Caki2 (cell line): ENCODE measurements at regions not wholly inside any gene's neighbourhood (a gene's known extent, or its start where the extent isn't known, plus 50 kb on each side); places are given as distances from the start of the nearest gene placed in this dataset.
"Not testable (repeated sequence)": the region's sequence is repeated elsewhere in the genome, so short reads cannot be mapped to it uniquely, and the experiment has no call there.

ENCODE experiments used
- DNase-seq: peaks from one replicate; pipeline ENCODE4 v3.0.0-alpha.2; 2015; ENCODE audit warnings: low read depth
- in situ Hi-C: cut with HindIII; loops from 2 replicates; pipeline ENCODE4 v1.10.0; 2016; ENCODE audit warnings: low sequenced_read_pairs, low pct_unique_long_range_greater_than_20kb, mixed read lengths

DNA sequence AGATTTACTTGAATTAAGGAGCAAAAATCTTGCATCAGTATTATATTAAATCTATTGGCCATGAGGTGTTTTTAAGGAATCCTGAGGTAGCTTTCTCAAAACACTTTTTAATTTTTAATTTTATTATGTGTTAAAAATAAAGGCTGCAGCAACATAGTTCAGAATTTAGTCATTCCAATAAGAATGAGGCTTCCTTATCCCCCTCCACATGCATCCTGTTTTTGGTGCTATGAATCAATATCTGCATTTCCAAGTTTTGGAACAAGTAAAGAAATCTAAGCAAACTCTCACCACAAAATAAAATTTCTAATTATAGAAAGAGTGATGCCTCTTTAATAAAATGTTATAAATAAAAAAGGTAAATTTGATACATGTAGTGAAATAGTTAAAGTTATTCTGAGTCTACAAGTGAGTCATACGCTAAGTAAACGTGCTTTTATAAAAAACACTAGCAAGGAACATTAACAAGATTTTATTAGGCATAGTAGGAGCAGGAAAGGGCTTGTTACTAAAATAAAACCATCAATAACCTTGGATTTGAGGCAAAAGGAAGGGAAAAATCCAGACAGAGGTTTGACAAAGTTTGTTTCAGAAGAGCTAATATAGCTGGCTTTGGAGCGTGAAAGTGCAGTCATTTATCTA lies 1218.0 kb downstream of the NSUN3 start:
- DNase-seq = peak; percentile 28
- in situ Hi-C loops = no loop called here

DNA sequence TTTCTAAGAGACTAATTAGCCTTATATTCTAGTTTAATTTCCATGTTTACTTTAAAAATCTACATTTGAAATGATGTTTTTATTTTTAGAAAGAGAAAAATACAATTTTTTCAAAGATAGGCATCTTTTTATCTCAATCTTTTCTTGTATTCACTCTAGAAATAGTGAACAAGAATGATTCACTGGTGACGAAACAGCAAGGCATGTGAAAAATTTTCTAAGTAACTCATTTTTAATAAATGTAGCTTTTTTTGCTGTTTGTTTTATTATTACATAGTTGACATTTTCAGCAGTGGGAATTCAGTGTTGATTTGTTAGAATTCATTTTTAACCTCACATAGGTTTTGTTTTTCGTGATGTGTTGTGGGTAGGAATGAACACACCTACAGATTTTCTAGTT lies 1226.4 kb downstream of the NSUN3 start:
- in situ Hi-C loops = no loop called here
- no peak for DNase-seq

DNA sequence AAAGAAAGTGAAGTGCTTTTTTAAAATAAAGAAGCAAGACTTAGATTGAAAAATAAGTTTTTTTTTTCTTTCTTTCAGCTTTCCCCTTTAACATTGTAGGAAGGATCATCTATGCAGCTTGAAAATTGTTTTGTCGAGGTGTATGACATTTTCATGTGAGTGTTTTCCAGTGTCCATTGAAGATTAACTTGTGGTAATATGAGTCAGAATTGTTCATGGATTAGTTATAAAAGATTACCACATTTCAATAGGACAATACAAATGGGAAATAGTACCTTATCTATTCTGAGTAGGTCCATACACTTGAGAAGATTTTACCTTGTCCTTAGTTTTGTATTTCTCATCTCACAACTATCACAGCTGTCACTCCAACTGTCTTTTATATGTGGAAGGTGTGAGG lies 1234.7 kb downstream of the NSUN3 start:
- in situ Hi-C loops = no loop called here
- DNase-seq = peak; percentile 47

DNA sequence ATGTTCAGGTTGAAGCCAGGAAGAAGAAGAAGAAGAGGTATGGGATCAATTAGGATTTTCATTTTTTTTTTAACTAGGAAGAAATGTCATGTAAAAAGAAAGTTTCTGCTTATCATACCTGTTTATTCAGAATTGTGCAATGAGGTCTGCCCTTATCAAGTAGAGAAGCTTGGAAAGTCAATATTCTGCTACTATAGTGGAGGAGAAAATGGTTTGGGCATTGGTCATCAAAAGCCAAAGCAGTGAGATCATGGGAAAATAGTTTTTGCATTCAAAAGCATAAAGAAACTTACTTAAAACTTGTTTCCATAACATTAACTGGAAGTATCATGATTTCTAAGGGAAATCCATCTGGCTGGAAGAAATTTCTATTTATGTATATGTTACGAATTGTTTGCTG lies 1239.2 kb downstream of the NSUN3 start:
- peak; percentile 6 for DNase-seq
- in situ Hi-C loops = no loop called here

DNA sequence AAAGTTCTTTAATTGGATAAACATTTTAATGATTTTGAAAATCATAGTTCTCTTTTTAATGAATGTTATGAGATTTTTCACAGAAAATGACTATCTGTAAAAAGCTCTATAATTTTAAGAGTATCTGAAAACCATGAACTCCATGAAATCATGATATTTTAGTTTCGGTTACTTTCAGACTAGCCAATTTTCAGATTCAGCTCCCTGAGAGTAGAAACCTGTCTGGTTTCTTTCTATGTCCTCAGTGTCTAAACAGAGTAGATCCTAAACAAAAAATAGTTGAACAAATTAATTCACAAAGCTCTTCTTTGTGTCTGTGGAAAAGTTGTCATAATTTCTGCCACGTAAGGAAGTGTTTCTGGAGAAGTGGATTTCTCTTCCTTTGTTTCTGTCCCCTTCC lies 1247.7 kb downstream of the NSUN3 start:
- DNase-seq = no peak
- in situ Hi-C loops = no loop called here

DNA sequence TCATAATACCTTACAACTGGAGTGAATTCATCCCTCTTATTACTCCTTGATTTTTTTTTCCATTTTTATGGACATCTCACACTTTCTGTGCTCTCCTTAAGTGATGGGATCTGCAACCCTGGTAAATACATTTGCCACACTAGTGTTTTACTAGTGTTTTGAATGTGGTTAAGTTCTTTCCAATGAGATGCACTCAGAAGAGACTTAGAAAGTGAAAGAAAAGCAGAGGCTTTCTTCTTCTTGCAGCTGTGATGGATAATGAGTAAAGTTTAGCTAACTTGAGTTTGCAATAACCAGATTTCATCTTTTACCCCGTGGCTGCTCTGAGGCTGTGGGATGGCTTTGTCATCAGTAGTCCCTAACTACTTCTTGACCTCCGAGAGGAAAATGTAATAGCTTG lies 1248.4 kb downstream of the NSUN3 start:
- no peak for DNase-seq
- in situ Hi-C loops = no loop called here

DNA sequence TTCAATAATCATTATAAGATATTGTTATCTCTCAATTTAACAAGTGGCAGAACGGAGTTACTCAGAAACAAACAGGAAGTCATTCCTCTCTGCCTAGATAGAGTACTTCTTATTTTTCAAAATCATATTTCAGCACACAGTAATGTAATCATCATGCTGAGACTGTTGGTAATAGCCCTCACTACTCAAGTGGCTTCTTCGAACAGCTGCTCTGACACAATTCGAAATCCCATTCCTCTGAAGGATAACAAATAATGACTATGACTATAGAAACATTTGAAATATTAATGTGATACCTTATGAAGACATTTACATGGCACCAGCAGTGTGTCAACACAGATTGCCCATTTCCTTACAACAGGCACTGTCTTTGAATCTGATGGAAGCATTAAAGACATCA lies 1249.8 kb downstream of the NSUN3 start:
- DNase-seq = no peak
- in situ Hi-C loops = no loop called here

DNA sequence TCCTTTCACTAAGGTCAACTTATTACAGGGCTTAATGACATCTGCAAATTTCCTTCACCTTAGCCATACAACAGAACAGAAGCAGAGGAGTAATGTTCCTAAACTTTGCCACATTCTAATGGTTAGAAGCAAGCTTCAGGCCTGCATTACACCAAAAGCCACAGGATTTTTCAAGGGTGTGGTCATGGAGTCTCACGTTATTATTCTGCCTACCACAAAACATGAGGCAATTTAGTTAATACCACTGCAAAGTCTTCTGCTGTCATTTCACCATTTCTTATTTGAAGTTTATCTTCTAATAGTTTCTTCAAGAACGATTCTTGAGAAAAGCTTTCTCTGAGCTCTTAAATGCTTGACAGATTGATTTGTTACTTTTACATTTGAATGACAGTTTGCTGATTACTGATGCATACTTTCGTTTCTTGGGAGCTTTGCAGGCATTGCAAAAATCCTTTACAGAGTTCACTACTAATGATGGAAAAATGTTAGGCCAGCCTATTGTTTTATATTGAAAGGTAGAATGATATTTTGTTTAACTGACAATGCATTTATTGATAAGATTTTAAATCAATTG lies 1257.1 kb downstream of the NSUN3 start:
- in situ Hi-C loops = no loop called here
- no peak for DNase-seq

DNA sequence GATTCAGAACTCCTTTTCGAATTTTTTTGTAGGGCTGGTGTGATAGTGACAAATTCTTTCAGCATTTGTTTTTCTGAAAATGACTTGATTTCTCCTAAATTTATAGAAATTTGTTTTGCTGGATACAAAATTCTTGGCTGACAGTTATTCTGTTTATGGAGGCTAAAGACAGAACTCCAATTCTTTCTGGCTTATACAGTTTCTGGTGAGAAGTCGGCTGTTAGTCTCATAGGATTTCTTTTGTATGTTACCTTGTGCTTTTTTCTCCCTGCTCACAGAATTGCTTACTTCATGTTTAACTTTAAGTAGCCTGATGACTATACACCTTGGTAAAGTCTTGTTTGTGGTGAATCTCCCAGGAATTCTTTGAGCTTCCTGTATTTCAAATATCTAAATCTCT lies 1264.6 kb downstream of the NSUN3 start:
- in situ Hi-C loops = no loop called here
- DNase-seq = no peak

DNA sequence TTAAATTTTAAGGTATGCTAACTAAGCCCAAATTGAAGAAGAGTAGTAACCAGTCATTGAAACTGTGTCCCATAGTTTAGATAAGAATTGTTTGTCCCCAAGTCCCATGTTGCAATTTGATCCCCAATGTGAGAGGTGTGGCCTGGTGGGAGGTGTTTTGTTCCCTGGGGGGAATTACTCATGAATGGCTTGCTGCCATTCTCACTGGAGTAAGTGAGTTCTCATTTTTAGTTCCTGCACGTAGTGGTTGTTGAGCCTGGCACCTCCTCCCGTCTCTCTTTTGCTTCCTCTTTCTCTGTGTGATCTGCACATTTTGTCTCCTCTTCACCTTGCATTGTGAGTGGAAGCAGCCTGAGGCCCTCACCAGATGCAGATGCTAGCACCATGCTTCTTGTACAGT lies 1271.0 kb downstream of the NSUN3 start:
- in situ Hi-C loops = no loop called here
- no peak for DNase-seq

DNA sequence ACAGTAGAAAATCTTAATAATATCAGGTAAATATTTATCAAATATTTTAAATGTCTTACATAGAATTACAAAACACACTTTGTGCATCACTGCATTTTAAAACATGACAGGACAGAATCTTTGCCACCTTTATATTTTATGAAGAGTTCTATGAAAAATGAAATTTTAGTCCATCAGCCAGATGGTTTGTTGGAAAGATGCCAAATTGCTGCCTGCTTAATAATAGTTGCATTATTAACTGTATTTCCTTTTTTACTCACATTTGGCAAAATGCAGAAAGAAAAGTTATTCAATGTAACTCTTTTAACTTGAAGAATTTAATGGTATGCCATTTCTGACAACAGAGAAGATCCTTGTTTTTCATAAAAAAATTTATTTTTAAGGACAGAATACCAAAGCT lies 1271.6 kb downstream of the NSUN3 start:
- DNase-seq = no peak
- in situ Hi-C loops = no loop called here

DNA sequence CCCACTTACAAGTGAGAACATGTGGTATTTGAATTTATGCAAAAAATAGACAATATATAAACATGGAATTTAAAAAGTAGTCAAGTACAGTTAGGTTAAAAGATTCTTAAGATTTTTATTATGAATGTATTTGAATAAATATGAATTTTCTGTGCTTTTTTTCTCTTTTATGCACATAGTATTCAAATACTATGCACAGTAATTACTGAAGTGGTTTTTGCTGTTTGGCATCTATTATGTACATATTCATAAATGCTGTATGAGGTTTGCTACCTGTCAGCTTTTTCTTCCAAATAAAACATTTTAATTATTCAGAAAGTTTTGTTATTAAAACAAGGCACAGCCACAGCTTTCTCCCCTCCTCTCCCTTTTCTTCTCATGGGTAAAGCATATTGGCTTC lies 1272.7 kb downstream of the NSUN3 start:
- DNase-seq = no peak
- in situ Hi-C loops = no loop called here

DNA sequence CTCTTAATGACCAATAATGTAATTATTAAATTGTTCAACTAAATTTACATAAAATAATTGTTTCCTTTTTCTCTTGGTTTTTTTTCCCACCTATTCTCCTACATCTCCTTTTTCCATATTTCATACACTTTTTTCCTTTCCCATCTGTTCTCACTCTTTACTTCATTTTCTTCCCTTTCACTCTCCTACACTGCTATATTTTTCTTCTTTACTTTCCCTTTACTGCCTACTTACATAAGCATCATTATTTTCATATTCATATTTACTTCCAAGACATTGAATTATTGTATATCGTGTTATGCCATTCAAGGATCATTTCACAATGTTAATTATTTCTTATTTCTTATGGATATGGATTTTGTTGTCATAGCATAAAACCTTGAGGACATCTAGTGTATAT lies 1275.6 kb downstream of the NSUN3 start:
- in situ Hi-C loops = no loop called here
- DNase-seq = no peak

DNA sequence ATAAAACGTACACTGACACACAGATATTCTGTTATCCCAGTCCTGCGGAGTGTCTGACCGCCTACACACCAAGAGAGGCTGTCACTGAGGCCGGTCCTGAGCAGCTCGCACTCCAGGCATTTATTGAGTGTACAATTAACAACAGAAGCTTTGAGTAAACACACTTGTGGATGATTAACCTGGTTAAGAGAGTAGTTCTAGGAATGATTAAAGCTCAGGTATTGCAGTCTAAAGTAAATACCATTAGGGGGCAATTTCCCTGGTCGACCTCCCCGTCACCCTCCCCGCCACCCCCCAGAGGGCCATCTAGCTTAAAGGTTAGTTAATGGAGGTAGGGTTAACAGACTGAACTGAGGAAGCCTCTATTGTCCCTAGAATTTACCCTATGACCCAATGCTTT lies 1278.5 kb downstream of the NSUN3 start:
- peak; percentile 77 for DNase-seq
- in situ Hi-C loops = no loop called here

DNA sequence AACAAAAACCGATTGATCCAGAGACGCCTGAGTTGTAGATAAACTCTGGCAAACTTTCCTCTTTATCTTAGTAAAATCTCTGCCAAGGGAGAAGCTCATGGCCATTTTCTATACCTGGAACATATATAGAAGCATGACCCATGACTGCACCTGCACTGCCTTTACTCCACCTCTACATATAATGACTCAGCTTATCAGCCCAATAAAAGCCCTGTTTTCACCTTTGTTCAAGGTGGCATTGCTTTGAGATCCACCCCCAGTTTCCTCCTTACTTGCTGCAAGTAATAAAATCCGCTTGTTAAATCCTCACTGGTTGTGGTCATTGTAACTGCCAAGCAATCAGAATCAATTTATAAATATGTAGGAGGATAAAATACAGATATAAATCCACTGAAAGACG lies 1280.4 kb downstream of the NSUN3 start:
- DNase-seq = no peak
- in situ Hi-C loops = no loop called here

DNA sequence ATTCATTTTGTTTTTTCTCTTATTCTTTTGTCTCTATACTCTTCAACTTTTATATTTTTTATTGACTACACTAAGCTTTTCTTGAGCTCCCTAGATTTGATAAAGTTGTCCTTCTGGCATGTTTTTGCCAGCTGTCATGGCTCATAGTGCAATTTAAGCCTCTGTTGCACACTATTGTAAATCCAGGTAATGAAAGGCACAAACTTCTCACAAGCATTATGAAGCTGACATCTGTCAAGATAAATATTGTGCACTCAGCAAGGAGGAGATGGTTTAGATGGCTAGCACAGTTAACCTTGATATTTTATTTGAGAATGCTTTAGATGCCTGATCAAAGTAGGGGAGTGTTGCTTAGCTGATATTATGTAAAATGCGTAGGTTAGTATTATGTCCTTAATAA lies 1280.9 kb downstream of the NSUN3 start:
- in situ Hi-C loops = no loop called here
- DNase-seq = no peak

DNA sequence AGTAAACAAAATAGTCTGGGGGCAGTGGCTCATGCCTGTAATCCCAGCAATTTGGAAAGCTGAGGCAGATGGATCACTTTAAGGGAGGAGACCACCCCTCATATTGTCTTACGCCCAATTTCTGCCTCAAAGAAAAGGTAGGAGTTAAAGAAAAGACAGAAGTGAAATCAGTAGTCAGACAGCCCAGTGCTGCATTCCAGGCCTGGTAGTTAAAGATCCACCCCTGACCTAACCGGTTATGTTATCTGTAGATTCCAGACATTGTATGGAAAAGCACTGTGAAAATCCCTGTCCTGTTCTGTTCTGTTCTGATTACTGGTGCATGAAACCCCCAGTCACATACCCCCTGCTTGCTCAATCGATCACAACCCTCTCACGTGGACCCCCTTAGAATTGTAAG lies 1285.1 kb downstream of the NSUN3 start:
- DNase-seq, in situ Hi-C loops: not testable (repeated sequence)

DNA sequence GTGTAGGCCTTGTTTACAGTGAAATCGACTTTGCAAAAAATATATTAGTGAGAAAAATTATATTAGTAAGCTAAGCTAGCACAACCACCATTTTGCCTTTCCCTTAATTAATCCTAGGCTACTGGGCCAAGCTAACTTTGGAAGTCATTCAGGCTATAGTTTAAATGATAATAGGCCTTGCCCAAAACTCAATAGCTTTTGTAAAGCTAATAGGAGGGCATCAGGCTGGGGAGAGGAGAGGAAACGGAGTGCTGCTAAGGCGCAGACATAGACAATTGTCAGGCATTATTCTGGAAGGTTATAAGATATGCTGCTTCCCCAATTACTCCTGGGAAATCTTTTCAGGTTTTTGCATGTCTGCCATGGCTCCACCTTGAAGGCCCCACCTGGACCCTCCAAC lies 1286.0 kb downstream of the NSUN3 start:
- in situ Hi-C loops = no loop called here
- no peak for DNase-seq

DNA sequence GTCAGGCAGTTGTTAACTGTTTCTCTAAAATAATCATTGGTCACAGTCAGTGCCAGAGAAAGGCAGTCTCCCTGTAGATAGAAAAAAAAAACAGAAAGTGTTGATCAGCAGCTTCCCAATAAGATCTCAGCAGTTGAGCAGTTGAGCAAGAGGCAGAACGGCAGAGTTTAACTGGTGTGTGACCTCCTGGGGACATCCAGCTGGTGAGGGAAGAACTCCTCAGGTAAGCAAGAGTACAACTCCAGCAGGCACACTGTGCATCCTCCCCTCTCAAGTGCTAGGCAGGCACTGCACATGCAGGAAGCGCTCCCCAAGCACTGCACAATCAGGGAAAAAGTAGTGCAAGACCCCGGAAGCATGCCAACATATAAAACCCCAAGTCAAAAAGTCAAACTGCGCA lies 1287.2 kb downstream of the NSUN3 start:
- in situ Hi-C loops = no loop called here
- DNase-seq = no peak

DNA sequence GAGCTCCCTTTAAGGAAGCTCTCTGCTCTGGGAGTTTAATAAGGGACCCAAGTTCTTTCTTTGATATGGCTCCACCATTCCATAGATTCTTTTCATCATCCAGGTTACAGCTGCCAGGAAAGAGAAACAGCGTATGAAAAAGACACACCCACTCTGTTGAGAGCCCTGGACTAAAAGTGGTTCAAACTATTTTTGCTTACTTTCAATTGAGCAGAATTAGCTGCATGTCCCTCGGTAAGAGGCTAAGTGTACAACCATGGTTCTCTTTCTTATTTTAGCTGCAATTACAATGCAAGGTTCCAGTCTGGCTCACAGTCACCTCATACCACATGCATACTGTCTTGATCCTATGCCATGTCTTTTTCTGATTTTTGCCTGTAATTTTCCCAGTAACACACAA lies 1288.3 kb downstream of the NSUN3 start:
- no peak for DNase-seq
- in situ Hi-C loops = no loop called here

DNA sequence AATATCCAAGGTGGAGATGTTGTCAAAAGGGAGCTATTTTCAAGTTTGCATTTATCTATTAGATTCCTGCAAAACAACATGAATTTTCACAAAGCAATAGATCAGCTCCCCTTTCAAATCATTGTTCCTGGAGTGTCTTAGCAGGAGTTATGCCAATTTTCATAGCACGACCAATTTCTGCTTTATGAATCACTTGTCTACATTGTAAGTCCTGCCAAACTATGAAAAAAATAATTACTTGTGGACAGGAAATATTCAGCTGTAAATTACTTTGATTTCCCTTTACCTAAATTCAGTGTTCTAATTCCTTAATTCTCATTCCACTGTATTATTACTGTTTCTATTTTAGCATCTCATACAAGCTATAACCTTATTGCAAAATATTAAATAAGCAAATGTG lies 1289.6 kb downstream of the NSUN3 start:
- in situ Hi-C loops = no loop called here
- no peak for DNase-seq
